IMR-90 (cell line): ENCODE measurements at regions not wholly inside any gene's neighbourhood (a gene's known extent, or its start where the extent isn't known, plus 50 kb on each side); places are given as distances from the start of the nearest gene placed in this dataset.
A peak's percentile ranks its signal among the peaks of the same experiment; 100 is the strongest.

ENCODE experiments used
- ATAC-seq: fragments of 200-7000 bp; cut with Tn5 transposase; 2 replicates; pipeline ENCODE4 v1.9.1; 2020; ENCODE audit warnings: low read depth, mild to moderate bottlenecking, moderate library complexity
- BruUV-seq: library from RNA; stranded (reverse); fragments of 400-500 nt; replicated peaks from 2 replicates; lab custom pipeline; 2021; lab: Mats Ljungman, UMichigan
- CTCF ChIA-PET: fragments of 300-600 bp; formaldehyde crosslinking; extraction: SDS; loops from one replicate; lab custom pipeline; 2021; ENCODE audit warnings: antibody characterized with exemption; lab: Yijun Ruan, JAX
- POLR2A ChIA-PET: fragments of 300-600 bp; sonication (Branson Sonifier 250); formaldehyde crosslinking; loops from one replicate; lab custom pipeline; 2022; ENCODE audit warnings: antibody characterized with exemption; ENCODE audit not compliant: unreplicated experiment; lab: Charles Lee
- DNase-seq: peaks from one replicate; pipeline ENCODE4 v3.0.0; 2013
- H2AFZ ChIP-seq: replicated peaks from 2 replicates; pipeline ENCODE3; 2013; ENCODE audit warnings: low read length, mild to moderate bottlenecking; ENCODE audit not compliant: poor library complexity
- H2AK5ac ChIP-seq: 2 replicates; pipeline ENCODE4 v1.6.1; 2013; ENCODE audit warnings: low read depth, low read length, inconsistent platforms
- H2AK9ac ChIP-seq: replicated peaks from 2 replicates; pipeline ENCODE3; 2013; ENCODE audit warnings: mild to moderate bottlenecking, low read depth, low read length, moderate library complexity; ENCODE audit not compliant: poor library complexity
- H2BK120ac ChIP-seq: 2 replicates; pipeline ENCODE4 v1.6.1; 2013; ENCODE audit warnings: low read depth, low read length, inconsistent platforms
- H2BK15ac ChIP-seq: 3 replicates; pipeline ENCODE4 v1.6.1; 2013; ENCODE audit warnings: low read depth, low read length, inconsistent platforms
- H2BK20ac ChIP-seq: 2 replicates; pipeline ENCODE4 v1.6.1; 2013; ENCODE audit warnings: low read depth, mild to moderate bottlenecking, inconsistent platforms, low read length, moderate library complexity
- H2BK5ac ChIP-seq: 2 replicates; pipeline ENCODE4 v1.6.1; 2013; ENCODE audit warnings: mild to moderate bottlenecking, low read depth, low read length, inconsistent platforms; ENCODE audit not compliant: poor library complexity, severe bottlenecking
- H3K14ac ChIP-seq: replicated peaks from 2 replicates; pipeline ENCODE4 v1.6.1; 2013; ENCODE audit warnings: low read depth, low read length, inconsistent platforms
- H3K18ac ChIP-seq: 2 replicates; pipeline ENCODE4 v1.6.1; 2013; ENCODE audit warnings: low read depth, low read length, control low read depth
- H3K23ac ChIP-seq: 2 replicates; pipeline ENCODE4 v1.6.1; 2013; ENCODE audit warnings: low read depth, low read length, inconsistent platforms
- H3K27ac ChIP-seq: 2 replicates; pipeline ENCODE4 v1.5.1; 2013; ENCODE audit warnings: mild to moderate bottlenecking, control low read depth, low read length; ENCODE audit not compliant: insufficient read depth
- H3K27me3 ChIP-seq: 2 replicates; pipeline ENCODE4 v1.6.1; 2013; ENCODE audit warnings: low read length; ENCODE audit not compliant: control insufficient read depth, insufficient read depth
- H3K36me3 ChIP-seq: 2 replicates; pipeline ENCODE4 v1.6.1; 2013; ENCODE audit warnings: low read length, mixed read lengths; ENCODE audit not compliant: control insufficient read depth, insufficient read depth
- H3K4ac ChIP-seq: 2 replicates; pipeline ENCODE4 v1.6.1; 2013; ENCODE audit warnings: low read depth, low read length, inconsistent platforms
- H3K4me1 ChIP-seq: 2 replicates; pipeline ENCODE4 v1.6.1; 2013; ENCODE audit warnings: low read length, mixed read lengths; ENCODE audit not compliant: control insufficient read depth, insufficient read depth
- H3K4me2 ChIP-seq: 2 replicates; pipeline ENCODE4 v1.6.1; 2013; ENCODE audit warnings: low read depth, mild to moderate bottlenecking, control low read depth, low read length, moderate library complexity
- H3K4me3 ChIP-seq: 2 replicates; pipeline ENCODE4 v1.5.1; 2013; ENCODE audit warnings: low read depth, mild to moderate bottlenecking, control low read depth, low read length, moderate library complexity; ENCODE audit not compliant: insufficient read depth
- H3K56ac ChIP-seq: 2 replicates; pipeline ENCODE4 v1.6.1; 2013; ENCODE audit warnings: low read length, inconsistent platforms; ENCODE audit not compliant: insufficient read depth; ENCODE audit errors: extremely low read depth
- H3K79me1 ChIP-seq, 2 experiments: 2 replicates each; pipeline ENCODE4 v1.6.1; 2013; ENCODE audit warnings: low read length in 2 of 2, inconsistent platforms in 1 of 2, low read depth in 1 of 2
- H3K9ac ChIP-seq: 2 replicates; pipeline ENCODE4 v1.6.1; 2013; ENCODE audit warnings: low read depth, low read length, control low read depth
- H3K9me1 ChIP-seq: 2 replicates; pipeline ENCODE4 v1.6.1; 2013; ENCODE audit warnings: low read length, inconsistent platforms; ENCODE audit not compliant: insufficient read depth
- H3K9me3 ChIP-seq: 2 replicates; pipeline ENCODE4 v1.6.1; 2013; ENCODE audit warnings: low read length; ENCODE audit not compliant: control insufficient read depth, insufficient read depth
- H4K20me1 ChIP-seq: 2 replicates; pipeline ENCODE4 v1.6.1; 2013; ENCODE audit warnings: low read length, inconsistent platforms; ENCODE audit not compliant: insufficient read depth
- H4K5ac ChIP-seq: 2 replicates; pipeline ENCODE4 v1.6.1; 2013; ENCODE audit warnings: mild to moderate bottlenecking, low read depth, low read length, control low read depth
- H4K8ac ChIP-seq, 2 experiments: 2 replicates each; pipeline ENCODE4 v1.6.1; 2013; ENCODE audit warnings: low read depth in 2 of 2, low read length in 2 of 2, control low read depth in 1 of 2, inconsistent platforms in 1 of 2
- H4K91ac ChIP-seq: 2 replicates; pipeline ENCODE4 v1.6.1; 2013; ENCODE audit warnings: low read depth, low read length, inconsistent platforms; ENCODE audit not compliant: insufficient read depth
- RAD21 ChIP-seq: IDR thresholded peaks from 2 replicates; pipeline ENCODE4 v1.6.1; 2012; ENCODE audit warnings: low read length, improper control_type of control experiment
- RFX5 ChIP-seq: IDR thresholded peaks from 2 replicates; pipeline ENCODE4 v1.8.0; 2012; ENCODE audit warnings: low read depth, mild to moderate bottlenecking, low read length, moderate library complexity
- SMC3 ChIP-seq: fragments of 150-350 bp; IDR thresholded peaks from 2 replicates; pipeline ENCODE4 v1.6.1; 2016; ENCODE audit warnings: low read depth, mild to moderate bottlenecking, antibody characterized with exemption, low read length, moderate library complexity
- WGBS, 2 experiments: methylation state at CpG; one replicate each; pipeline versions ENCODE4 v1.1.5 to v1.1.7; 2013; ENCODE audit warnings: missing lambda C conversion rate in 2 of 2; ENCODE audit not compliant: insufficient read length in 1 of 2; ENCODE audit errors: extremely low coverage in 2 of 2; 5-methylcytosine and 5-hydroxymethylcytosine counted together
- dilution Hi-C: fragments of 300-500 bp; cut with HindIII; formaldehyde crosslinking; loops from one replicate; pipeline ENCODE4 v1.14.3; 2018; ENCODE audit warnings: low sequenced_read_pairs; ENCODE audit not compliant: unreplicated experiment
- in situ Hi-C: fragments of 300-500 bp; cut with MboI; formaldehyde crosslinking; loops from 3 replicates; pipeline ENCODE4 v1.14.3; 2019; ENCODE audit warnings: low sequenced_read_pairs, inconsistent platforms, mixed read lengths
- intact Hi-C: fragments of 100-400 bp; cut with micrococcal nuclease; formaldehyde crosslinking; loops from 2 replicates; pipeline ENCODE4 v1.10.0; 2022
- TF ChIP-seq, protein P1 (sequence below): conservative IDR thresholded peaks from 2 replicates; pipeline ENCODE4 v1.5.1; 2012; ENCODE audit warnings: mild to moderate bottlenecking, low read depth, low read length, improper control_type of control experiment

GRCh38 chr10:44030132-44030531, 354.8 kb downstream of the CXCL12 start:
- no peak overlapping the region for H2BK120ac ChIP-seq
- dilution Hi-C loops: no loop called here
- H3K79me1 ChIP-seq: no peaks in the 10 kb centered on the region
- no peak overlapping the region for H3K4ac ChIP-seq
- ChIA-PET CTCF (no interaction called here), POLR2A (no interaction called here)
- no peak overlapping the region for H4K5ac ChIP-seq
- no peak overlapping the region for H3K18ac ChIP-seq
- no peak overlapping the region for H4K91ac ChIP-seq
- in situ Hi-C loops: no loop called here
- no peaks in the 10 kb centered on the region for H3K4me1 ChIP-seq
- DNase-seq: no peak
- no peak overlapping the region for H3K9ac ChIP-seq
- H3K4me3 ChIP-seq: no peak overlapping the region
- H3K9me1 ChIP-seq: no peaks in the 10 kb centered on the region
- H2BK15ac ChIP-seq: no peak overlapping the region
- 100% methylated on average over 2 of the region's 4 CpGs; no CpG with 5 or more reads in 1 of the 2 experiments for WGBS, 2 experiments
- H3K56ac ChIP-seq: no peak overlapping the region
- H2AK9ac ChIP-seq: no peak overlapping the region
- H2AFZ ChIP-seq: no peak overlapping the region
- H3K9me3 ChIP-seq: no peaks in the 10 kb centered on the region
- no peak overlapping the region for H3K23ac ChIP-seq
- no peak for TF ChIP-seq RFX5
- peak; percentile 23; the same call in 1 of the 2 replicates for TF ChIP-seq RAD21
- TF ChIP-seq, protein P1, sequence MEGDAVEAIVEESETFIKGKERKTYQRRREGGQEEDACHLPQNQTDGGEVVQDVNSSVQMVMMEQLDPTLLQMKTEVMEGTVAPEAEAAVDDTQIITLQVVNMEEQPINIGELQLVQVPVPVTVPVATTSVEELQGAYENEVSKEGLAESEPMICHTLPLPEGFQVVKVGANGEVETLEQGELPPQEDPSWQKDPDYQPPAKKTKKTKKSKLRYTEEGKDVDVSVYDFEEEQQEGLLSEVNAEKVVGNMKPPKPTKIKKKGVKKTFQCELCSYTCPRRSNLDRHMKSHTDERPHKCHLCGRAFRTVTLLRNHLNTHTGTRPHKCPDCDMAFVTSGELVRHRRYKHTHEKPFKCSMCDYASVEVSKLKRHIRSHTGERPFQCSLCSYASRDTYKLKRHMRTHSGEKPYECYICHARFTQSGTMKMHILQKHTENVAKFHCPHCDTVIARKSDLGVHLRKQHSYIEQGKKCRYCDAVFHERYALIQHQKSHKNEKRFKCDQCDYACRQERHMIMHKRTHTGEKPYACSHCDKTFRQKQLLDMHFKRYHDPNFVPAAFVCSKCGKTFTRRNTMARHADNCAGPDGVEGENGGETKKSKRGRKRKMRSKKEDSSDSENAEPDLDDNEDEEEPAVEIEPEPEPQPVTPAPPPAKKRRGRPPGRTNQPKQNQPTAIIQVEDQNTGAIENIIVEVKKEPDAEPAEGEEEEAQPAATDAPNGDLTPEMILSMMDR: peak; percentile 8; the same call in 1 of the 2 replicates
- 0 out of 2 replicates have a peak, but pooled peaks have one; percentile 6 for TF ChIP-seq SMC3
- no peaks in the 10 kb centered on the region for H3K36me3 ChIP-seq
- no peak for ATAC-seq
- H2BK5ac ChIP-seq: no peak overlapping the region
- H3K27ac ChIP-seq: no peak overlapping the region
- no peak overlapping the region for H3K4me2 ChIP-seq
- no TSS peak for BruUV-seq
- no peak overlapping the region for H4K8ac ChIP-seq
- no peaks in the 10 kb centered on the region for H4K20me1 ChIP-seq
- no peak overlapping the region for H3K14ac ChIP-seq
- peaks cover 6% of the 10 kb centered on the region for H3K27me3 ChIP-seq
- intact Hi-C loops: no loop called here
- no peak overlapping the region for H2AK5ac ChIP-seq
- H2BK20ac ChIP-seq: no peak overlapping the region
